Activated CD4-positive, alpha-beta T cell treated with anti-CD3 and anti-CD28 coated beads for 36 hours (primary cell): ENCODE measurements at regions not wholly inside any gene's neighbourhood (a gene's known extent, or its start where the extent isn't known, plus 50 kb on each side); places are given as distances from the start of the nearest gene placed in this dataset.

ENCODE experiments used
- ATAC-seq: fragments of 200-7000 bp; cut with Tn5 transposase; one replicate; pipeline ENCODE4 v1.10.0; 2021; ENCODE audit warnings: mild to moderate bottlenecking, moderate library complexity
- CTCF ChIA-PET: fragments of 350-600 bp; sonication (Branson Sonifier 250); formaldehyde crosslinking; loops from one replicate; lab custom pipeline; 2021; ENCODE audit warnings: antibody characterized with exemption; lab: Charles Lee
- POLR2A ChIA-PET: fragments of 350-600 bp; sonication (Branson Sonifier 250); formaldehyde crosslinking; loops from one replicate; lab custom pipeline; 2021; ENCODE audit warnings: antibody characterized with exemption, inconsistent platforms; lab: Charles Lee
- DNase-seq: peaks from one replicate; pipeline ENCODE4 v3.0.0-alpha.2; 2020
- H3K27ac Mint-ChIP-seq: one replicate; pipeline ENCODE4 v1.8.0; 2021; ENCODE audit warnings: mixed read lengths
- H3K27me3 Mint-ChIP-seq: one replicate; pipeline ENCODE4 v1.8.0; 2021; ENCODE audit warnings: mixed read lengths
- H3K36me3 Mint-ChIP-seq: one replicate; pipeline ENCODE4 v1.8.0; 2021; ENCODE audit warnings: low read depth, mixed read lengths
- H3K4me1 Mint-ChIP-seq: one replicate; pipeline ENCODE4 v1.8.0; 2021; ENCODE audit warnings: mixed read lengths
- H3K4me3 Mint-ChIP-seq: one replicate; pipeline ENCODE4 v1.8.0; 2021; ENCODE audit warnings: mild to moderate bottlenecking, moderate library complexity, mixed read lengths
- H3K9me3 Mint-ChIP-seq: one replicate; pipeline ENCODE4 v1.8.0; 2021; ENCODE audit warnings: low read depth, mixed read lengths
- intact Hi-C, 2 experiments: fragments of 100-400 bp; cut with DNase I in 1 of 2; cut with micrococcal nuclease in 1 of 2; formaldehyde crosslinking; loops; one replicate each; pipeline versions ENCODE4 v1.14.2 to v1.15.1; 2022 to 2024; cut with DNase I, micrococcal nuclease

DNA sequence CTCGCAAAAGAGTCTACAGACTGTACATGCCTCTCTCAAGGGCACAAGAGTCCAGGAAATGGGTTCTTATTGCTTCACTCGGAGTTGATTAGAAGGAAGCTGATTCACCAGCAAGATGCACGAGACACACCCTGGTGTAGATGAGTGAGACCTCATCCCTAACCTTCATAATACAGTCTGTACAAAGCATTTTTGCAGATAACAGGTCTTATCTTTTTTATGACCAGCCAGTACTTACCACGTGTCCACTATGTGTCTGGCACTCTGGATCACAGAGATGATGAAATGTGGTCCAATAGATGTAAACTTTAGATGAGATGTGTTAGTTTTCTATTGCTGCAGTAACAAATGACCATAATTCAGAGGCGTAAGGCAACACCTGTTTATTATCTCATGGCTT is 53.4 kb upstream of the PWP1 start:
- CTCF ChIA-PET, result no interaction called here
- no peak for DNase-seq
- POLR2A ChIA-PET, result no interaction called here
- Mint-ChIP-seq H3K9me3 (no peaks in the 10 kb centered on the region), H3K4me1 (no peaks in the 10 kb centered on the region), H3K36me3 (peaks cover 3% of the 10 kb centered on the region), H3K4me3 (no peak overlapping the region), H3K27me3 (no peaks in the 10 kb centered on the region), H3K27ac (no peak overlapping the region)
- intact Hi-C loops, result no loop called here
- ATAC-seq, result no peak

DNA sequence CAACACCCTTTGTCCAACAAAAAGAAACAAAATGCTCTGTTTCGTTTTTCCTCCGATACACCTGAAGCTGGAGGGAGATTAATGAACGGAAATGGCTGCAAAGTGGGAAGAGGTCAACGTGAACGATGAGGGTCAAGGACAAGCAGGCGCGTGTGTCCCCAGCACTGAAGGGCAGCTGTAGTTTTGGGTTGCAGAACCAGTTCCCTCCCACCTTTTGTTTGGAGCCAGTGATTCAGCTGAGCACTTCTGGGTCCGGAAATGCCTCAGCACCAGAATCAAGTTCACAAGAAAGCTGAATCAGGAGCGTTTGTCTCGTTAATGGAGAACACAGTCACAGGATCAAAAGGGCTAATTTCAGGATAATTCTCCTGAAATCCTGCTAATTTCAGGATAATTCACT is 51.1 kb upstream of the PWP1 start:
- H3K9me3 Mint-ChIP-seq, result no peaks in the 10 kb centered on the region
- CTCF ChIA-PET, result no interaction called here
- no peak overlapping the region for H3K27ac Mint-ChIP-seq
- POLR2A ChIA-PET, result no interaction called here
- H3K4me3 Mint-ChIP-seq, result no peak overlapping the region
- H3K36me3 Mint-ChIP-seq, result peaks cover 5% of the 10 kb centered on the region
- no peak for ATAC-seq
- H3K4me1 Mint-ChIP-seq, result no peaks in the 10 kb centered on the region
- H3K27me3 Mint-ChIP-seq, result no peaks in the 10 kb centered on the region
- intact Hi-C loops, result no loop called here
- DNase-seq, result no peak

DNA sequence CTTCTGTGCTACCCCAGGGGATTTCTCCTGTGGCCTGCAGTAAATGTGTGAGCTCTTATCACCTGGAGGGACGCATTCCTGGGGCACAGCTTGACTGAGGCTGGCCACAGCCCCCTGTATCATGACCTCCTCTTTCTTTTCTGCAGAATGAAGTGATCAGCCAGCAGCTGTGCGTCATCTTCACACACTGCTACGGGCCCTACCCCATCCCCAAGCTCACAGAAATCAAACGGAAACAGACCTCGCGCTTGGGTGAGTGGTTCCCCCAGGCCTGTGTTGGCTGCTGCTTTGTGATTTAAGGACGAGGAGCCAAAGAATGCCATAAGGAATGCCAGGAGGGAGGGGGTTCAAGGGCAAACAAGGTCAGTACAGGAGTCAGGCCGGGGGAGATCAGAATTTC is 50.5 kb upstream of the PWP1 start:
- POLR2A ChIA-PET, result no interaction called here
- no peaks in the 10 kb centered on the region for H3K27me3 Mint-ChIP-seq
- CTCF ChIA-PET, result interaction anchor here (0.6 kb wide), 1 partner anchor 1248 kb away, joined by 3 read pairs; no protein-coding TSS in a partner anchor
- no peak overlapping the region for H3K27ac Mint-ChIP-seq
- intact Hi-C loops, result no loop called here
- ATAC-seq, result no peak
- no peaks in the 10 kb centered on the region for H3K4me1 Mint-ChIP-seq
- DNase-seq, result no peak
- no peaks in the 10 kb centered on the region for H3K9me3 Mint-ChIP-seq
- H3K4me3 Mint-ChIP-seq, result no peak overlapping the region
- peaks cover 5% of the 10 kb centered on the region for H3K36me3 Mint-ChIP-seq
